Peyer's patch (tissue), 4 donors: ENCODE measurements at regions not wholly inside any gene's neighbourhood (a gene's known extent, or its start where the extent isn't known, plus 50 kb on each side); places are given as distances from the start of the nearest gene placed in this dataset.

Source experiments
- DNase-seq, 3 donors: peaks; one replicate each; pipeline ENCODE4 v3.0.0-alpha.2; 2017 to 2019
- H3K27ac ChIP-seq, 4 donors: fragments of 200-600 bp; sonication (generic); one replicate each; pipeline ENCODE4 v1.5.1; 2016 to 2019
- H3K27me3 ChIP-seq, 2 donors: fragments of 200-600 bp; sonication (generic); one replicate each; pipeline ENCODE4 v1.5.1; 2019
- H3K36me3 ChIP-seq, 3 donors: fragments of 200-600 bp; sonication (generic); one replicate each; pipeline ENCODE4 v1.5.1; 2016 to 2019
- H3K4me1 ChIP-seq, 4 donors: fragments of 200-600 bp; sonication (generic); one replicate each; pipeline ENCODE4 v1.5.1; 2016 to 2019
- H3K4me3 ChIP-seq, 4 donors: fragments of 200-600 bp; sonication (generic); 1 replicate in 3 of 4; 2 replicates in 1 of 4; pipeline ENCODE4 v1.5.1; 2016 to 2019; ENCODE audit warnings: mild to moderate bottlenecking in 1 of 4
- H3K9me3 ChIP-seq, 4 donors: fragments of 200-600 bp; sonication (generic); one replicate each; pipeline ENCODE4 v1.5.1; 2016 to 2019; ENCODE audit warnings: mild to moderate bottlenecking in 1 of 4
- CTCF ChIP-seq, 6 experiments: fragments of 450-650 bp in 4 of 6; fragments of 200-600 bp in 2 of 6; sonication (generic) in 1 of 6; IDR thresholded peaks; one replicate each; pipeline ENCODE4 v1.5.1; 2017 to 2019; ENCODE audit warnings: antibody characterized with exemption in 6 of 6, mild to moderate bottlenecking in 3 of 6, moderate library complexity in 1 of 6
- POLR2A ChIP-seq, 2 donors: fragments of 450-650 bp; IDR thresholded peaks; one replicate each; pipeline ENCODE4 v1.5.1; 2017; ENCODE audit warnings: antibody characterized with exemption in 2 of 2, mild to moderate bottlenecking in 2 of 2, moderate library complexity in 2 of 2

- Histone ChIP-seq H3K36me3 (no peaks in the 10 kb centered on the region), H3K27me3 (no peaks in the 10 kb centered on the region), H3K27ac (no peak overlapping the region), H3K4me1 (no peaks in the 10 kb centered on the region), H3K4me3 (no peak overlapping the region), H3K9me3 (no peaks in the 10 kb centered on the region)
- DNase-seq = no peak
- TF ChIP-seq CTCF (IDR thresholded peaks at IDR 0.05) (no peak), POLR2A (IDR thresholded peaks at IDR 0.05) (no peak)
Measured at GRCh38 chr10:78685466-78686103, 383.2 kb upstream of the ZMIZ1 start.

- Histone ChIP-seq H3K27me3 (no peaks in the 10 kb centered on the region), H3K27ac (no peak overlapping the region), H3K9me3 (no peaks in the 10 kb centered on the region), H3K36me3 (no peaks in the 10 kb centered on the region), H3K4me3 (no peak overlapping the region), H3K4me1 (no peaks in the 10 kb centered on the region)
- TF ChIP-seq CTCF (IDR thresholded peaks at IDR 0.05) (no peak), POLR2A (IDR thresholded peaks at IDR 0.05) (no peak)
- no peak for DNase-seq
Measured at GRCh38 chr10:78686444-78687060, 382.2 kb upstream of the ZMIZ1 start.

DNA sequence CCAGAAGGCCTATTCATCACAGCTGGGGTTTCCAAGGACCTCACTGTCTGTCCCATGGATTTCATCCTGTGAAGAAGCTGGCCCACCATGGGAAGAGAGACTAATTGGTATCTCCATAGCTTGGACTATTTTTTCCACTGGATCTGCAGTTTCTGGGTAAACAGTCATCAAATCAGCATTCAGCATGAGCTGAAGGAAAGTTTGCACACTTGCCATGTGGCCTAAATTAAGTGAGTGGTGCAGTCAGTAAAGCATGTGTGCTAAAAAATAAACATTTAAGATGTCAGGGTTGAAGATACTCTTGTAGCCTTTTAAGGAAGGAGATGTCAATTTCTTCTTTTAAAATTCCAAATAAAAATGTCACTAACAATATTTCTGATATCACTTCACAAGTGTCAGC, 381.1 kb upstream of the ZMIZ1 start:
- no peak for TF ChIP-seq POLR2A (IDR thresholded peaks at IDR 0.05)
- no peak for TF ChIP-seq CTCF (IDR thresholded peaks at IDR 0.05)
- Histone ChIP-seq H3K27me3 (no peaks in the 10 kb centered on the region), H3K4me1 (no peaks in the 10 kb centered on the region), H3K27ac (no peak overlapping the region), H3K36me3 (no peaks in the 10 kb centered on the region), H3K4me3 (no peak overlapping the region), H3K9me3 (no peaks in the 10 kb centered on the region)
- DNase-seq = no peak

GRCh38 chr10:78688230-78688900, 380.4 kb upstream of the ZMIZ1 start:
- no peak for DNase-seq
- no peaks in the 10 kb centered on the region for H3K4me1 ChIP-seq
- H3K9me3 ChIP-seq = no peaks in the 10 kb centered on the region
- H3K27me3 ChIP-seq = no peaks in the 10 kb centered on the region
- H3K4me3 ChIP-seq = no peak overlapping the region
- no peaks in the 10 kb centered on the region for H3K36me3 ChIP-seq
- TF ChIP-seq POLR2A (IDR thresholded peaks at IDR 0.05) = no peak
- H3K27ac ChIP-seq = peak overlapping the region in 1 of 4 donors; percentile 50

GRCh38 chr10:78688901-78689583, 379.7 kb upstream of the ZMIZ1 start:
- Histone ChIP-seq H3K36me3 (no peaks in the 10 kb centered on the region), H3K4me3 (no peak overlapping the region), H3K4me1 (no peaks in the 10 kb centered on the region), H3K27ac (peak overlapping the region in 1 of 4 donors; percentile 50), H3K9me3 (no peaks in the 10 kb centered on the region), H3K27me3 (no peaks in the 10 kb centered on the region)
- no peak for TF ChIP-seq CTCF (IDR thresholded peaks at IDR 0.05)
- TF ChIP-seq POLR2A (IDR thresholded peaks at IDR 0.05) = no peak
- no peak for DNase-seq

DNA sequence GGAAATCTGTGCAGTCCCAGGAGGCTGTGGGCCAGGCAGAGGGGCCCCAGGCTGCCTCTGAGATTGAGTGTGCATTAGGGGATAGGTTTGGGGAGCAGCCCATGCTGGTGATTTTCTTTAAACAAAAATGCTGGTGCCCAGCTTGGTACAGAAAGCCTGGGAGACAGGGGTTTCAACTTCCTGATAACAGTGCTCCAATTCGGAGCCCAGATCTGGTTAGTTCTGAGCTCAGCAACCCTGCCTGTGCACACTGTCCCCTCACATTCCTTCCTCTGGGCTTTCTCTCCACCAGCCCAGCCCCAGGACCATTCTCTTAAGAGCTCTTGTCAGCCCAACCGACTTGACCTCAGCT, 379.2 kb upstream of the ZMIZ1 start:
- no peaks in the 10 kb centered on the region for H3K4me1 ChIP-seq
- no peaks in the 10 kb centered on the region for H3K27me3 ChIP-seq
- peak overlapping the region in 1 of 4 donors; percentile 50 for H3K27ac ChIP-seq
- TF ChIP-seq POLR2A (IDR thresholded peaks at IDR 0.05) (no peak), CTCF (IDR thresholded peaks at IDR 0.05) (no peak)
- no peaks in the 10 kb centered on the region for H3K9me3 ChIP-seq
- H3K36me3 ChIP-seq = no peaks in the 10 kb centered on the region
- no peak overlapping the region for H3K4me3 ChIP-seq
- no peak for DNase-seq
